ENCODE measurements at regions not wholly inside any gene's neighbourhood (a gene's known extent, or its start where the extent isn't known, plus 50 kb on each side); places are given as distances from the start of the nearest gene placed in this dataset.
"Not testable (repeated sequence)": the region's sequence is repeated elsewhere in the genome, so short reads cannot be mapped to it uniquely, and the experiment has no call there.

DNA sequence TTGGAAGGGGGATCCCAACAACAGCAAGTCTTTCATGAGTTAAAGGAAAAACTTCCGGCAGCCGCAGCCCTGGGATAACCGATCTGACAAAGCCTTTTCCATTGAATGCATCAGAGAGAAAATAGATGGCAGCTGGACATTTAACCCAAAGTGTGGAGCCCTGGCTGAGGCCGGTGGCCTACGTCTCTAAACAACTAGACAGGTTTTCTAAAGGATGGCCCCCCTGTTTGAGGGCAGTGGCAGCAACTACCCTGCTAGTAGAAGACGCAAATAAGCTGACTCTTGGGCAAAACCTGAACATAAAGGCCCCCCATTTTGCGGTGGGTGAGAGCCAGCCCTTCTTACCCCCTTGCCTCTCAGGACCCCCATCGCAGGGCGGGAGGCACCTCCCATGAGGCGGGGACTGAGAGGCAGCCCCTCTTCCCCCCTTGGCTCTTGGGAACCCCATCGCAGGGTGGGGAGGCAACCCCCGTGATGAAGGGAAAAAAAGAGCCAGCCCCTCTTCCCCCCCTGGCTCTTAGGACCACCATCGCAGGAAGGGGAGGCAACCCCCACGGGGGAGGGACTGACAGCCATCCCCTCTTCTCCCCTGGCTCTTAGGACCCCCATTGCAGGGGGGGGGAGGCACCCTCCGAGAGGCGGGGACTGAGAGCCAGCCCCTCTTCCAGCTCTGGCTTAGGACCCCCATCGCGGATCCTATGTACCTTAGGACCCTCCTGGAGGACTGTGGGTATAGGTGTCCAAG is 2422.9 kb upstream of the PCDH20 start:
- Histone ChIP-seq H3K9me3 (ENCODE audit: control insufficient read depth, low read length) (no peaks in the 10 kb centered on the region), H3K4me1 (ENCODE audit: control insufficient read depth, insufficient read depth, low read length, poor library complexity, severe bottlenecking) (no peaks in the 10 kb centered on the region), H3K27me3 (replicated peaks; ENCODE audit: control insufficient read depth, insufficient read depth, low read length, poor library complexity, severe bottlenecking) (no peaks in the 10 kb centered on the region), H3K36me3 (ENCODE audit: control insufficient read depth, insufficient read depth, low read length) (no peaks in the 10 kb centered on the region), H3K4me3 (ENCODE audit: insufficient read depth, low read depth, low read length, poor library complexity, severe bottlenecking) (no peak overlapping the region), H3K27ac (ENCODE audit: insufficient read depth, low read length, poor library complexity, severe bottlenecking) (no peak overlapping the region)
- DNase-seq: no peak

DNA sequence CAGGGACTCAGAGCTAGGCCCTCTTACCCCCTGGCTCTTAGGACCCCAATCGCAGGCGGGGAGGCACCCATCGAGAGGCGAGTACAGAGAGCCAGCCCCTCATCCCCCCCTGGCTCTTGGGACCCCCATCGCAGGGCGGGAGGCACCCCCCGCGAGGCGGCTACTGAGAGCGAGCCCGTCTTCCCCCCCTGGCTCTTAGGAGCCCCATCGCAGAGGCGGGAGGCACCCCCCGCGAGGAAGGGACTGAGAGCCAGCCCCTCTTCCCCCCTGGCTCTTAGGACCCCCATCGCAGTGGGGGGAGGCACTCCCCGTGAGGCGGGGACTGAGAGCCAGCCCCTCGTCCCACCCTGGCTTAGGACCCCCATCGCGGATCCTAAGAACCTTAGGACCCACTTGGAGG is 2422.1 kb upstream of the PCDH20 start:
- H3K4me1 ChIP-seq (ENCODE audit: control insufficient read depth, insufficient read depth, low read length, poor library complexity, severe bottlenecking); H3K27ac ChIP-seq (ENCODE audit: insufficient read depth, low read length, poor library complexity, severe bottlenecking); H3K36me3 ChIP-seq (ENCODE audit: control insufficient read depth, insufficient read depth, low read length); H3K9me3 ChIP-seq (ENCODE audit: control insufficient read depth, low read length); DNase-seq; H3K4me3 ChIP-seq (ENCODE audit: insufficient read depth, low read depth, low read length, poor library complexity, severe bottlenecking); H3K27me3 ChIP-seq (replicated peaks; ENCODE audit: control insufficient read depth, insufficient read depth, low read length, poor library complexity, severe bottlenecking): not testable (repeated sequence)

DNA sequence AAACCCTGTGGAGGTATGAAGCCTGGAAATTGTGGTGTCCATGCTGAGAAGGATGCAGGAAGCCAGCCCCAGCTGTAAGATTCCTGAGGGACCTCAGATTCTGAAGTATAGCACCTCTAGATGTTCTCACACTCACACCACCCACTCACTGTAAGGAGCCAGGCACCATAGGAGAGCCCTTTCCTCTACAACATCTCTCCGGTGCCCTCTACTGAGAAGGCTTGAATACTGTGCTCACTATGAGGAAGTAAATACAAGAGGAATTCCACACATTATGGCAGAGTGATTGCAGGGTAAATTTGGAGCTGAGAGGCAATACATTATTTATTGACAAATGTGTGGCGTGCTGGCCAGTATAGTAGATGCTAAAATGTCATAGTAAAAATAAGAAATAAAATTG is 2414.0 kb upstream of the PCDH20 start:
- H3K27me3 ChIP-seq (replicated peaks; ENCODE audit: control insufficient read depth, insufficient read depth, low read length, poor library complexity, severe bottlenecking); H3K4me1 ChIP-seq (ENCODE audit: control insufficient read depth, insufficient read depth, low read length, poor library complexity, severe bottlenecking); H3K9me3 ChIP-seq (ENCODE audit: control insufficient read depth, low read length); H3K27ac ChIP-seq (ENCODE audit: insufficient read depth, low read length, poor library complexity, severe bottlenecking); H3K4me3 ChIP-seq (ENCODE audit: insufficient read depth, low read depth, low read length, poor library complexity, severe bottlenecking); DNase-seq; H3K36me3 ChIP-seq (ENCODE audit: control insufficient read depth, insufficient read depth, low read length): not testable (repeated sequence)

DNA sequence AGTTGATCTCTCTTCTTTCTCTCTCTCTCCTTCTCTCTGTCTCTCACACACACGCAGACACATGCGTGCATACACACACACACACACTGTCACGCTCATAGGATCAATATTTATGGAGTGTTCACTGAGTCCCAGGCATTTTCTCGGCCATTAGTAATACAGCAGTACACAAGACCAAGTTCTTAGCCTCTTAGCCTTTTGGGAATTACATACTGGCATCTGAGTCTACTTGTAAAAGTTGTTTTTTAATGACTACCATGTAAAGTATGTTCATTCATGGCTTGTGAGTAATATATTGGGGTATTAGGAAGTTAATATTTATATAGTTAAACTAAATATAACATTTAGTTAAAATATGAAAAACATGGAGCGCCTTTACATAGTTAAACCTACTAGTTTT is 2406.1 kb upstream of the PCDH20 start:
- not testable (repeated sequence) for H3K36me3 ChIP-seq (ENCODE audit: control insufficient read depth, insufficient read depth, low read length); H3K27me3 ChIP-seq (replicated peaks; ENCODE audit: control insufficient read depth, insufficient read depth, low read length, poor library complexity, severe bottlenecking); H3K4me3 ChIP-seq (ENCODE audit: insufficient read depth, low read depth, low read length, poor library complexity, severe bottlenecking); DNase-seq; H3K9me3 ChIP-seq (ENCODE audit: control insufficient read depth, low read length); H3K4me1 ChIP-seq (ENCODE audit: control insufficient read depth, insufficient read depth, low read length, poor library complexity, severe bottlenecking); H3K27ac ChIP-seq (ENCODE audit: insufficient read depth, low read length, poor library complexity, severe bottlenecking)

DNA sequence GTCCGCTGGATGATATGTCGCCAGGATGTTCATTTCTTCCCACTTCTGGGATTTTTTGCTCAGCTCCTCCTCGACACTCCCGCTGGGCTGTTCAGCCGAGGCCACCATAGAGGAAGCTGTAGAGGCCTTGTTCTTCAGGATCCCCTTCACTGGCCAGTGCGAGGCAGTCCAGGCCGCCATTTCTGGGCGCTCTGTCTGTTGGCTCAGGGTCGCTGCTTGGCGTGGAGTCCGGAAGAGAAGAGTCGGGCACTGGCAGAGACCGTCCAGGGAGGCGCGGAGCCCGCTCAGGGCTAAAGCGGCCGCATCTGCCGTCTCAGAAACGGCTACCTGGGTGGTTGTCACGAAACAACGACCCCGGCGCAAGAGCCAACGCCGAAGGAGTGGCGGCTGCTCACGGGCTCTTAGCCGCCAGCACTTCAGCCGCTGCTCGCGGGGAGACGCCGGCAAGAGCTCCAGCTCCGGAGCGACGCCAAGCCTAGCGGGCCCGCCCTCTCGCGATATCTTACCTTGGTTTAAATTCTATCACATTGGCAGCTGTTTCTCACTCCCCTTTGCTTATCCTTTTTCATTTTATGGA is 2395.9 kb upstream of the PCDH20 start:
- DNase-seq; H3K4me3 ChIP-seq (ENCODE audit: insufficient read depth, low read depth, low read length, poor library complexity, severe bottlenecking); H3K9me3 ChIP-seq (ENCODE audit: control insufficient read depth, low read length); H3K27ac ChIP-seq (ENCODE audit: insufficient read depth, low read length, poor library complexity, severe bottlenecking); H3K27me3 ChIP-seq (replicated peaks; ENCODE audit: control insufficient read depth, insufficient read depth, low read length, poor library complexity, severe bottlenecking); H3K4me1 ChIP-seq (ENCODE audit: control insufficient read depth, insufficient read depth, low read length, poor library complexity, severe bottlenecking); H3K36me3 ChIP-seq (ENCODE audit: control insufficient read depth, insufficient read depth, low read length): not testable (repeated sequence)

DNA sequence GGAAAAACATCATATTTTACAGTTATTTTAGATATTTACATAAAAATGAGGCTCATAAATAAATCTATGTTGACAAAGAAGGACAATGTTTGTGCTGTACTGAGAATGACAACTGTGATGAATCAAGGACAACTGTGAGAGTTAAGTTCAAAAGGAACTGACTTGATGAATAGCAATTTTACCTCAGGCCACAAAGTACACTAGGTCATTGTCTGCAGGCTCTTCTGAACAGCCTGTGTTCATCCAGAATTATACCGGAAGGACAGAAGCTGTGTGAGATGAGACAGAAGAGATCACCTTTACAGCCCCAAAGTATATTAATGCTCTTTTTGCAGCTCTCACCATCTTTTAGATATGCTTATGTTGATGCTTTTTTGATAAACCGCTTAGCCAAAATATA is 2375.5 kb upstream of the PCDH20 start:
- DNase-seq; H3K9me3 ChIP-seq (ENCODE audit: control insufficient read depth, low read length); H3K4me1 ChIP-seq (ENCODE audit: control insufficient read depth, insufficient read depth, low read length, poor library complexity, severe bottlenecking); H3K27me3 ChIP-seq (replicated peaks; ENCODE audit: control insufficient read depth, insufficient read depth, low read length, poor library complexity, severe bottlenecking); H3K27ac ChIP-seq (ENCODE audit: insufficient read depth, low read length, poor library complexity, severe bottlenecking); H3K4me3 ChIP-seq (ENCODE audit: insufficient read depth, low read depth, low read length, poor library complexity, severe bottlenecking); H3K36me3 ChIP-seq (ENCODE audit: control insufficient read depth, insufficient read depth, low read length): not testable (repeated sequence)

DNA sequence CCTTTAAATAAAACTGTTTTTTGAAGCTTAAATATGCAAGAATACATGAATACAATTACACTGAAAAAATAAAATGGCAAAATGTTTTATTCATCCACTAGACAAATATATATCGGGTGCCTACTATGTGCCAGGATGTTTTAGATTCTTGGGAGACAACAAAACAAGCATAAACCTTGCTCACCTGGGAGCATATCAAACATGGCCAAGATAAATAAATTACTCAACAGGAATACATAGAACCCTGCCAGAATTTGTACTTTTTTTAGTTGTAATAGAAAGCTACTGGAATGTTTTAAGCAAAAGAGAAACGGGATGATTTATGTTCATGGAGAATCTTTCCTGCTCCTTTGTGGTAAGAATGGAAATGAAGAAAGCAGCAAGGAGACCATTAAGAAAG is 2358.5 kb upstream of the PCDH20 start:
- Histone ChIP-seq H3K9me3 (ENCODE audit: control insufficient read depth, low read length) (no peaks in the 10 kb centered on the region), H3K27me3 (replicated peaks; ENCODE audit: control insufficient read depth, insufficient read depth, low read length, poor library complexity, severe bottlenecking) (no peaks in the 10 kb centered on the region), H3K27ac (ENCODE audit: insufficient read depth, low read length, poor library complexity, severe bottlenecking) (no peak overlapping the region), H3K4me1 (ENCODE audit: control insufficient read depth, insufficient read depth, low read length, poor library complexity, severe bottlenecking) (no peaks in the 10 kb centered on the region), H3K36me3 (ENCODE audit: control insufficient read depth, insufficient read depth, low read length) (no peaks in the 10 kb centered on the region), H3K4me3 (ENCODE audit: insufficient read depth, low read depth, low read length, poor library complexity, severe bottlenecking) (no peak overlapping the region)
- DNase-seq: no peak

DNA sequence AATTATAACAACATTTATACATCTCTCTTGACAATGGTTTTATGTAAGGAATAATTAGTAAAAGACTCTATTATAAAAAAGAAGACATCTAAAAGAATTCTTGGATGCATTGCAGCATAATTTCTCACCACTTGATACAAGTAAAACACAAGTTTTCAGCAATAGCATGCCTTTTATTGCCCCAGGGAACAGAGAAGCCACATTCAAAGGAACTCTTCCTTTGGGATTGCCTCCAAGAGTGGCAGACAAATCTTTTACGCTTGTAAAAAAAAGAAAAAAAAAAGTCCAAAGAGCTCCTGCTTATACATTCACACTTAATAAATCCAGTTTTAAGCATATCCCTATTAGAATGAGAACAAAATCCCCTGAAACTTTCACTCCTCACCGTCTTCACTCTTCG is 2357.8 kb upstream of the PCDH20 start:
- Histone ChIP-seq H3K27ac (ENCODE audit: insufficient read depth, low read length, poor library complexity, severe bottlenecking) (no peak overlapping the region), H3K27me3 (replicated peaks; ENCODE audit: control insufficient read depth, insufficient read depth, low read length, poor library complexity, severe bottlenecking) (no peaks in the 10 kb centered on the region), H3K4me3 (ENCODE audit: insufficient read depth, low read depth, low read length, poor library complexity, severe bottlenecking) (no peak overlapping the region), H3K36me3 (ENCODE audit: control insufficient read depth, insufficient read depth, low read length) (no peaks in the 10 kb centered on the region), H3K9me3 (ENCODE audit: control insufficient read depth, low read length) (no peaks in the 10 kb centered on the region), H3K4me1 (ENCODE audit: control insufficient read depth, insufficient read depth, low read length, poor library complexity, severe bottlenecking) (no peaks in the 10 kb centered on the region)
- no peak for DNase-seq

DNA sequence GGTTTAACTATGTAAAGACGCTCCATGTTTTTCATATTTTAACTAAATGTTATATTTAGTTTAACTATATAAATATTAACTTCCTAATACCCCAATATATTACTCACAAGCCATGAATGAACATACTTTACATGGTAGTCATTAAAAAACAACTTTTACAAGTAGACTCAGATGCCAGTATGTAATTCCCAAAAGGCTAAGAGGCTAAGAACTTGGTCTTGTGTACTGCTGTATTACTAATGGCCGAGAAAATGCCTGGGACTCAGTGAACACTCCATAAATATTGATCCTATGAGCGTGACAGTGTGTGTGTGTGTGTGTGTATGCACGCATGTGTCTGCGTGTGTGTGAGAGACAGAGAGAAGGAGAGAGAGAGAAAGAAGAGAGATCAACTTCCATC is 2342.0 kb upstream of the PCDH20 start:
- not testable (repeated sequence) for DNase-seq; H3K27me3 ChIP-seq (replicated peaks; ENCODE audit: control insufficient read depth, insufficient read depth, low read length, poor library complexity, severe bottlenecking); H3K4me1 ChIP-seq (ENCODE audit: control insufficient read depth, insufficient read depth, low read length, poor library complexity, severe bottlenecking); H3K4me3 ChIP-seq (ENCODE audit: insufficient read depth, low read depth, low read length, poor library complexity, severe bottlenecking); H3K36me3 ChIP-seq (ENCODE audit: control insufficient read depth, insufficient read depth, low read length); H3K9me3 ChIP-seq (ENCODE audit: control insufficient read depth, low read length); H3K27ac ChIP-seq (ENCODE audit: insufficient read depth, low read length, poor library complexity, severe bottlenecking)

DNA sequence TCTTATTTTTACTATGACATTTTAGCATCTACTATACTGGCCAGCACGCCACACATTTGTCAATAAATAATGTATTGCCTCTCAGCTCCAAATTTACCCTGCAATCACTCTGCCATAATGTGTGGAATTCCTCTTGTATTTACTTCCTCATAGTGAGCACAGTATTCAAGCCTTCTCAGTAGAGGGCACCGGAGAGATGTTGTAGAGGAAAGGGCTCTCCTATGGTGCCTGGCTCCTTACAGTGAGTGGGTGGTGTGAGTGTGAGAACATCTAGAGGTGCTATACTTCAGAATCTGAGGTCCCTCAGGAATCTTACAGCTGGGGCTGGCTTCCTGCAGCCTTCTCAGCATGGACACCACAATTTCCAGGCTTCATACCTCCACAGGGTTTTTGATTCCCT is 2334.2 kb upstream of the PCDH20 start:
- H3K4me3 ChIP-seq (ENCODE audit: insufficient read depth, low read depth, low read length, poor library complexity, severe bottlenecking); H3K9me3 ChIP-seq (ENCODE audit: control insufficient read depth, low read length); H3K27ac ChIP-seq (ENCODE audit: insufficient read depth, low read length, poor library complexity, severe bottlenecking); H3K36me3 ChIP-seq (ENCODE audit: control insufficient read depth, insufficient read depth, low read length); H3K27me3 ChIP-seq (replicated peaks; ENCODE audit: control insufficient read depth, insufficient read depth, low read length, poor library complexity, severe bottlenecking); DNase-seq; H3K4me1 ChIP-seq (ENCODE audit: control insufficient read depth, insufficient read depth, low read length, poor library complexity, severe bottlenecking): not testable (repeated sequence)

All from effector memory CD4-positive, alpha-beta T cell (primary cell).